ENCODE measurements at regions not wholly inside any gene's neighbourhood (a gene's known extent, or its start where the extent isn't known, plus 50 kb on each side); places are given as distances from the start of the nearest gene placed in this dataset.

DNA sequence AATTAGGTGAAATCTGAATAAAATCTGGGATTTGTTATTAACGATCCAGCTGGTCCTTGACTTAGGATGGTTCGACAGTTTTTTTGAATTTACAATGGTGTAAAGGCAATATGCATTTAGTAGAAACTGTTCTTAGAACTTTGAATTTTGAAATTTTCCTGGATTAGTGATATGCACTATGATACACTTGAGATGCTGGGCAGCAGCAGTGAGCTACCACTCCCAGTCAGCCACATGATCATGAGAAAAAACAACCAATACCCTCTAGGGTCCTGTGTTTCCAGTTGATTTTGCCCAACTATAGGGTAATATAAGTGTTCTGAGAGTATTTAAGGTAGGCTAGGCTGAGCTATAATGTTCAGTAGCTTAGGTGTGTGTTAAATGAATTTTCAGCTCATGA, 303.7 kb downstream of the GPAT3 start:
- no peak for TF ChIP-seq CTCF (IDR thresholded peaks at IDR 0.05)
- no peak for TF ChIP-seq POLR2A (IDR thresholded peaks at IDR 0.05)
